GM21825 (cell line): ENCODE measurements at regions not wholly inside any gene's neighbourhood (a gene's known extent, or its start where the extent isn't known, plus 50 kb on each side); places are given as distances from the start of the nearest gene placed in this dataset.
"Not testable (repeated sequence)": the region's sequence is repeated elsewhere in the genome, so short reads cannot be mapped to it uniquely, and the experiment has no call there.

Experiments used
- ATAC-seq: cut with Tn5 transposase; IDR thresholded peaks from one replicate; pipeline ENCODE4 v1.9.1; 2021; ENCODE audit warnings: mild to moderate bottlenecking, moderate library complexity; ENCODE audit not compliant: unreplicated experiment

- ATAC-seq: no peak
Measured at GRCh38 chr11:29629286-29629685, 387.5 kb downstream of the KCNA4 start.

- ATAC-seq: no peak
Measured at GRCh38 chr11:29628609-29629008, 388.2 kb downstream of the KCNA4 start.

- ATAC-seq: no peak
Measured at GRCh38 chr11:29627541-29627940, 389.3 kb downstream of the KCNA4 start.

- no peak for ATAC-seq
Measured at GRCh38 chr11:29623144-29623722, 393.6 kb downstream of the KCNA4 start.

GRCh38 chr11:29616611-29617010, 400.2 kb downstream of the KCNA4 start:
- ATAC-seq: no peak

GRCh38 chr11:29612423-29612822, 404.4 kb downstream of the KCNA4 start:
- ATAC-seq: no peak

- ATAC-seq: no peak
Measured at GRCh38 chr11:29606330-29607031, 410.3 kb downstream of the KCNA4 start.

- not testable (repeated sequence) for ATAC-seq
Measured at GRCh38 chr11:29600151-29600575, 416.7 kb downstream of the KCNA4 start.

- ATAC-seq: no peak
Measured at GRCh38 chr11:29584342-29584741, 432.5 kb downstream of the KCNA4 start.

- ATAC-seq: no peak
Measured at GRCh38 chr11:29578806-29579205, 438.0 kb downstream of the KCNA4 start.

- ATAC-seq: no peak
Measured at GRCh38 chr11:29564486-29564885, 452.3 kb downstream of the KCNA4 start.

- ATAC-seq: no peak
Measured at GRCh38 chr11:29562183-29562582, 454.6 kb downstream of the KCNA4 start.

GRCh38 chr11:29553990-29554389, 462.8 kb downstream of the KCNA4 start:
- ATAC-seq: no peak

GRCh38 chr11:29538339-29539036, 478.3 kb downstream of the KCNA4 start:
- ATAC-seq: no peak

- ATAC-seq: no peak
Measured at GRCh38 chr11:29534836-29535235, 482.0 kb downstream of the KCNA4 start.

GRCh38 chr11:29530961-29531360, 485.9 kb downstream of the KCNA4 start:
- no peak for ATAC-seq

- no peak for ATAC-seq
Measured at GRCh38 chr11:29527391-29527936, 489.4 kb downstream of the KCNA4 start.

GRCh38 chr11:29518389-29519174, 498.2 kb downstream of the KCNA4 start:
- ATAC-seq: no peak

GRCh38 chr11:29511394-29511793, 505.4 kb downstream of the KCNA4 start:
- no peak for ATAC-seq

GRCh38 chr11:29507376-29507775, 509.5 kb downstream of the KCNA4 start:
- ATAC-seq: no peak

GRCh38 chr11:29495676-29496075, 521.2 kb downstream of the KCNA4 start:
- ATAC-seq: no peak
